HG03060 (cell line): ENCODE measurements at regions not wholly inside any gene's neighbourhood (a gene's known extent, or its start where the extent isn't known, plus 50 kb on each side); places are given as distances from the start of the nearest gene placed in this dataset.

Experiments used
- ATAC-seq: cut with Tn5 transposase; IDR thresholded peaks from one replicate; pipeline ENCODE4 v1.9.1; 2021; ENCODE audit warnings: low read depth, moderate number of reproducible peaks; ENCODE audit not compliant: unreplicated experiment

DNA sequence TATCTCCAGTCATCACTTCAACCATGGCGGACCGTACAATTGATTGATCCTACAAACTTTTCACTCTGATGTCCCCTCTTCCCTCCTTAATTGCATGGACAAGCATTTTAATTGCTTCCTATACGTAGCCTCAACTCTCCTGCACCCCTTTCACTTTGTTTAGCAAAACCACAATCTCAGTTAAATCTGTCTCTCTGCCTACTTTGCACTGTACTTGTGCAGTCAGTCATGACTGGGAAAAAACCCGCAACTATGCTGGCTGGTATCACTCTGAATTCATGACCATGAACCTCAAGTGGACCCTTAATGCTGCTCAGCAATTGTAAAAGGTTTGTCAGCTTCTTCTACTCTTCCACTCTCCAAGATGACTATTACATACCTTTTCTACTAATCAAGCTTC lies 51.7 kb upstream of the AFF2 start:
- ATAC-seq = no peak
